K562 (cell line): ENCODE measurements at regions not wholly inside any gene's neighbourhood (a gene's known extent, or its start where the extent isn't known, plus 50 kb on each side); places are given as distances from the start of the nearest gene placed in this dataset.

Experiments used
- ATAC-seq: fragments of 200-7000 bp; cut with Tn5 transposase; 3 replicates; pipeline ENCODE4 v1.9.1; 2020; ENCODE audit warnings: moderate library complexity
- BruUV-seq: library from RNA; stranded (reverse); fragments of 400-500 nt; replicated peaks from 2 replicates; lab custom pipeline; 2021; lab: Mats Ljungman, UMichigan
- CTCF ChIA-PET: fragments of 300-600 bp; formaldehyde crosslinking; extraction: SDS; loops from one replicate; lab custom pipeline; 2021; ENCODE audit warnings: low intra/inter-chr PET ratio; lab: Yijun Ruan, JAX
- POLR2A ChIA-PET: fragments of 300-600, 350-650 bp; sonication (Branson Sonifier 250); formaldehyde crosslinking; extraction: SDS; loops from one replicate; lab custom pipeline; 2021; ENCODE audit warnings: antibody characterized with exemption, inconsistent platforms; lab: Yijun Ruan, JAX
- DNase-seq, 4 experiments: peaks; one replicate each; pipeline versions ENCODE4 v3.0.0 to v3.0.0-alpha.2; 2011 to 2018; ENCODE audit warnings: low spot score in 3 of 4, mixed read lengths in 3 of 4; ENCODE audit errors: extremely low read depth in 1 of 4
- FAIRE-seq: peaks from 2 replicates; lab custom pipeline; 2011; peaks lifted over from hg19 to GRCh38; lab: Jason Lieb, UNC
- H2AFZ ChIP-seq: 2 replicates; pipeline ENCODE4 v1.6.0; 2011; ENCODE audit warnings: low read depth, low read length, control low read depth, inconsistent platforms
- H3K27ac ChIP-seq: fragments of 200-600 bp; 3 replicates; pipeline ENCODE4 v1.8.0; 2011; ENCODE audit warnings: low read depth, mild to moderate bottlenecking, control low read depth, inconsistent platforms, low read length, moderate library complexity, mixed read lengths; ENCODE audit errors: extremely low read depth
- H3K27me3 ChIP-seq, 2 experiments: fragments of 300-600 bp in 1 of 2; 2 replicates in 1 of 2; 3 replicates in 1 of 2; pipeline versions ENCODE4 v1.6.0 to v1.8.0; 2011; ENCODE audit warnings: inconsistent platforms in 2 of 2, low read length in 2 of 2, mild to moderate bottlenecking in 1 of 2, mixed read lengths in 1 of 2, moderate library complexity in 1 of 2; ENCODE audit not compliant: control insufficient read depth in 2 of 2, insufficient read depth in 2 of 2
- H3K36me3 ChIP-seq: fragments of 300-600 bp; 3 replicates; pipeline ENCODE4 v1.8.0; 2011; ENCODE audit warnings: mild to moderate bottlenecking, low read length, inconsistent platforms; ENCODE audit not compliant: control insufficient read depth, insufficient read depth
- H3K4me1 ChIP-seq, 2 experiments: fragments of 200-600 bp in 1 of 2; replicated peaks in 1 of 2; 2 replicates in 1 of 2; 3 replicates in 1 of 2; pipeline versions ENCODE4 v1.5.1 to v1.8.0; 2011; ENCODE audit warnings: inconsistent platforms in 2 of 2, low read length in 2 of 2, mild to moderate bottlenecking in 1 of 2, mixed read lengths in 1 of 2, moderate library complexity in 1 of 2; ENCODE audit not compliant: control insufficient read depth in 2 of 2, insufficient read depth in 2 of 2
- H3K4me2 ChIP-seq: 2 replicates; pipeline ENCODE4 v1.6.1; 2011; ENCODE audit warnings: low read length, control low read depth, inconsistent platforms, mixed read lengths; ENCODE audit not compliant: insufficient read depth
- H3K4me3 ChIP-seq: fragments of 200-600 bp; sonication (generic), shearing (Covaris generic); 2 replicates; pipeline ENCODE4 v1.5.1; 2016; ENCODE audit warnings: control low read depth, inconsistent platforms
- H3K79me2 ChIP-seq: fragments of 200-600 bp; 3 replicates; pipeline ENCODE4 v1.8.0; 2011; ENCODE audit warnings: low read length, inconsistent platforms; ENCODE audit not compliant: control insufficient read depth, insufficient read depth
- H3K9ac ChIP-seq, 2 experiments: 2 replicates each; pipeline versions ENCODE4 v1.6.0 to v1.6.1; 2011; ENCODE audit warnings: low read depth in 2 of 2, low read length in 2 of 2, control low read depth in 1 of 2, inconsistent platforms in 1 of 2, mild to moderate bottlenecking in 1 of 2, mixed read lengths in 1 of 2; ENCODE audit not compliant: insufficient read depth in 1 of 2
- H3K9me1 ChIP-seq: one replicate; pipeline ENCODE4 v1.6.0; 2011; ENCODE audit warnings: inconsistent platforms, mild to moderate bottlenecking, low read length, moderate library complexity; ENCODE audit not compliant: control insufficient read depth, insufficient read depth
- H3K9me3 ChIP-seq: replicated peaks from 2 replicates; pipeline ENCODE4 v1.5.1; 2011; ENCODE audit warnings: low read depth, low read length, inconsistent platforms; ENCODE audit not compliant: control insufficient read depth, insufficient read depth
- H4K20me1 ChIP-seq: replicated peaks from 2 replicates; pipeline ENCODE4 v1.6.1; 2011; ENCODE audit warnings: low read length, inconsistent platforms, mixed read lengths; ENCODE audit not compliant: control insufficient read depth, insufficient read depth
- BCL6 ChIP-seq: fragments of 250-450 bp; sonication (Bioruptor Pico); IDR thresholded peaks from 2 replicates; pipeline ENCODE4 v1.4.0; 2020
- CREM ChIP-seq: IDR thresholded peaks from 2 replicates; pipeline ENCODE4 v1.6.1; 2014; ENCODE audit warnings: antibody characterized with exemption, low read depth
- FOXM1 ChIP-seq, 2 experiments: fragments of 450-650 bp in 1 of 2; sonication (generic) in 1 of 2; formaldehyde crosslinking in 1 of 2; IDR thresholded peaks; 2 replicates each; pipeline versions ENCODE4 v1.6.1 to v1.9.0; 2017 to 2022; ENCODE audit warnings: low read depth in 2 of 2, mild to moderate bottlenecking in 2 of 2, missing genetic modification reagents in 1 of 2, moderate library complexity in 1 of 2
- HNRNPH1 ChIP-seq: fragments of 200-400 bp; formaldehyde crosslinking; optimal IDR thresholded peaks from 2 replicates; pipeline ENCODE3; 2017; ENCODE audit warnings: low read depth, mild to moderate bottlenecking, low read length, moderate library complexity
- ZBTB2 ChIP-seq: fragments of 450-650 bp; IDR thresholded peaks from 2 replicates; pipeline ENCODE4 v1.6.1; 2016; ENCODE audit warnings: antibody characterized with exemption
- ZNF197 ChIP-seq: fragments of 200-800 bp; sonication (Bioruptor generic); IDR thresholded peaks from 2 replicates; pipeline ENCODE4 v1.6.1; 2016; ENCODE audit warnings: low read depth, missing genetic modification characterization, missing compliant biosample characterization
- ZNF696 ChIP-seq: fragments of 250-450 bp; sonication (Bioruptor Pico); conservative IDR thresholded peaks from 2 replicates; pipeline ENCODE4 v1.4.0; 2020; ENCODE audit warnings: mild to moderate bottlenecking, moderate library complexity
- WGBS: fragments of 100-300 bp; shearing (Covaris generic); methylation state at CpG from one replicate; pipeline ENCODE4 v1.1.6; 2016; ENCODE audit warnings: low coverage, mixed read lengths; ENCODE audit not compliant: insufficient coverage; ENCODE audit errors: missing lambda C conversion rate; 5-methylcytosine and 5-hydroxymethylcytosine counted together
- in situ Hi-C: fragments of 300-500 bp; cut with MboI; formaldehyde crosslinking; loops from 4 replicates; pipeline ENCODE4 v1.15.0; 2018; ENCODE audit warnings: inconsistent platforms, mixed read lengths
- intact Hi-C: fragments of 100-400 bp; cut with micrococcal nuclease; formaldehyde crosslinking; loops from 2 replicates; pipeline ENCODE4 v1.14.2; 2022
- TF ChIP-seq, protein P1 (sequence below), 3 experiments: IDR thresholded peaks in 2 of 3; conservative IDR thresholded peaks in 1 of 3; 2 replicates each; pipeline ENCODE4 v1.5.1; 2011 to 2012; ENCODE audit warnings: low read length in 3 of 3, mild to moderate bottlenecking in 3 of 3, control low read depth in 2 of 3, improper control_type of control experiment in 1 of 3, inconsistent platforms in 1 of 3, low read depth in 1 of 3, mixed read lengths in 1 of 3, moderate library complexity in 1 of 3; ENCODE audit not compliant: insufficient read depth in 2 of 3
- TF ChIP-seq, protein P2 (sequence below): fragments of 450-650 bp; formaldehyde crosslinking; IDR thresholded peaks from 2 replicates; pipeline ENCODE4 v1.4.0; 2020; ENCODE audit warnings: mild to moderate bottlenecking, moderate library complexity

DNA sequence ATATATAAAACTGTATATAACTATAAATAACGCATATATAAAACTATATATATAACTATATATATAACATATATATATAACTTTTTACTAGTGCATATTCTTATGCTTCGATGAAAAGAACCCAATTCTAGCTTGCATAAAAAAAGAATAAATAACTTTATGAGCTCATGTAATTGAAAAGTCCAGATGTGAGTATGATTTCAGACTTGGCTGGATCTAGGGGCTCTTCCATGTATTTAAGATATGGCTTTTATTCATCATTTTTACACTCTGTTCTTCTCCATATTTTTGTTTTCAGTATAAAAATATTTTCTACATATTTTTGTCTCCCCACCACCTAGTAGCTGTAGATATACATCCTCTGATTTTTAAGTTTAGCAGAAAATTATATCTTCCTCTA is 417.5 kb downstream of the CDH11 start:
- no peak for FAIRE-seq
- H3K4me1 ChIP-seq: no peaks in the 10 kb centered on the region
- H3K27ac ChIP-seq: no peak overlapping the region
- TF ChIP-seq FOXM1 (IDR thresholded peaks at IDR 0.05; ENCODE audit: low read depth) (no peak), FOXM1 (CRISPR knock-in tag; IDR thresholded peaks at IDR 0.05; ENCODE audit: low read depth) (no peak), BCL6 (no peak), HNRNPH1 (no peak), ZBTB2 (no peak), ZNF696 (CRISPR knock-in tag) (no peak), ZNF197 (CRISPR knock-in tag) (no peak), CREM (no peak)
- TF ChIP-seq, protein P1, sequence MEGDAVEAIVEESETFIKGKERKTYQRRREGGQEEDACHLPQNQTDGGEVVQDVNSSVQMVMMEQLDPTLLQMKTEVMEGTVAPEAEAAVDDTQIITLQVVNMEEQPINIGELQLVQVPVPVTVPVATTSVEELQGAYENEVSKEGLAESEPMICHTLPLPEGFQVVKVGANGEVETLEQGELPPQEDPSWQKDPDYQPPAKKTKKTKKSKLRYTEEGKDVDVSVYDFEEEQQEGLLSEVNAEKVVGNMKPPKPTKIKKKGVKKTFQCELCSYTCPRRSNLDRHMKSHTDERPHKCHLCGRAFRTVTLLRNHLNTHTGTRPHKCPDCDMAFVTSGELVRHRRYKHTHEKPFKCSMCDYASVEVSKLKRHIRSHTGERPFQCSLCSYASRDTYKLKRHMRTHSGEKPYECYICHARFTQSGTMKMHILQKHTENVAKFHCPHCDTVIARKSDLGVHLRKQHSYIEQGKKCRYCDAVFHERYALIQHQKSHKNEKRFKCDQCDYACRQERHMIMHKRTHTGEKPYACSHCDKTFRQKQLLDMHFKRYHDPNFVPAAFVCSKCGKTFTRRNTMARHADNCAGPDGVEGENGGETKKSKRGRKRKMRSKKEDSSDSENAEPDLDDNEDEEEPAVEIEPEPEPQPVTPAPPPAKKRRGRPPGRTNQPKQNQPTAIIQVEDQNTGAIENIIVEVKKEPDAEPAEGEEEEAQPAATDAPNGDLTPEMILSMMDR (IDR thresholded peaks at IDR 0.05 in 2 of 3, conservative IDR thresholded peaks at IDR 0.05 in 1 of 3; ENCODE audit: insufficient read depth in 2 of 3, low read depth in 1 of 3, low read length in 3 of 3): no peak
- TF ChIP-seq, protein P2, sequence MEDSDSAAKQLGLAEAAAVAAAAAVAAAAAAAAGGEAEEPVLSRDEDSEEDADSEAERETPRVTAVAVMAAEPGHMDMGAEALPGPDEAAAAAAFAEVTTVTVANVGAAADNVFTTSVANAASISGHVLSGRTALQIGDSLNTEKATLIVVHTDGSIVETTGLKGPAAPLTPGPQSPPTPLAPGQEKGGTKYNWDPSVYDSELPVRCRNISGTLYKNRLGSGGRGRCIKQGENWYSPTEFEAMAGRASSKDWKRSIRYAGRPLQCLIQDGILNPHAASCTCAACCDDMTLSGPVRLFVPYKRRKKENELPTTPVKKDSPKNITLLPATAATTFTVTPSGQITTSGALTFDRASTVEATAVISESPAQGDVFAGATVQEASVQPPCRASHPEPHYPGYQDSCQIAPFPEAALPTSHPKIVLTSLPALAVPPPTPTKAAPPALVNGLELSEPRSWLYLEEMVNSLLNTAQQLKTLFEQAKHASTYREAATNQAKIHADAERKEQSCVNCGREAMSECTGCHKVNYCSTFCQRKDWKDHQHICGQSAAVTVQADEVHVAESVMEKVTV (CRISPR knock-in tag): no peak
- H2AFZ ChIP-seq: no peak overlapping the region
- H3K36me3 ChIP-seq: no peaks in the 10 kb centered on the region
- no peak for ATAC-seq
- intact Hi-C loops (no loop called here), in situ Hi-C loops (no loop called here)
- DNase-seq: no peak
- no peaks in the 10 kb centered on the region for H4K20me1 ChIP-seq
- H3K27me3 ChIP-seq: no peaks in the 10 kb centered on the region
- no peaks in the 10 kb centered on the region for H3K79me2 ChIP-seq
- H3K4me2 ChIP-seq: no peak overlapping the region
- H3K9me3 ChIP-seq: peaks cover 2% of the 10 kb centered on the region
- H3K4me3 ChIP-seq: no peak overlapping the region
- WGBS: 2% methylated on average over 2 of the region's 2 CpGs
- POLR2A ChIA-PET: no interaction called here
- H3K9ac ChIP-seq: no peak overlapping the region
- BruUV-seq: no TSS peak
- no peaks in the 10 kb centered on the region for H3K9me1 ChIP-seq
- CTCF ChIA-PET: no interaction called here
